NCI-H1105 treated with DMSO at 0.1 percent for 48 hours (cell line): ENCODE measurements at regions not wholly inside any gene's neighbourhood (a gene's known extent, or its start where the extent isn't known, plus 50 kb on each side); places are given as distances from the start of the nearest gene placed in this dataset.

ENCODE experiments used
- DNase-seq: peaks from one replicate; lab custom pipeline; 2025; lab: John Stamatoyannopoulos, UW

GRCh38 chr11:45063669-45064068, 82.8 kb upstream of the PRDM11 start:
- DNase-seq = no peak

GRCh38 chr11:45067966-45068365, 78.5 kb upstream of the PRDM11 start:
- DNase-seq = no peak

GRCh38 chr11:45071232-45071631, 75.2 kb upstream of the PRDM11 start:
- no peak for DNase-seq

- DNase-seq = no peak
These were observed 72.7 kb upstream of the PRDM11 start for GRCh38 chr11:45073685-45074141.

DNA sequence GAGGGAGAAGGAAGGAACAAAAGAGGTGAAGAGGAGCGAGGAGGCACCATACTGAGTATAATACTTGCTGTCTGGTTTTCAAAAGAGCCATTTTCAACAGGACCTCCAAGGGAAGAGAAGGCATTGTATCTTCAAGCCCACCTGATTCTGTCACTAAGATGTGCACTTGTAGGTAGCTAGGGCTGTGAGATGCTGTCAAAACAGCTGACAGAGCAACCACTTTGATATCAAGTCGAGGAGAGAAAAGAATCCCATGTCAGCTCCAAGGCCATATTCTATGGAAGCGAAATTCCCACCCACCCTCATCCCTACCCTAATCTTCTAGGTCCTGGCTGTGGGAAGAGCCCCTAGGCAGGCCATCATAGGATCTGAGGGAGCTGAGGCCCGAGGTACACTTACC, 70.9 kb upstream of the PRDM11 start:
- DNase-seq = no peak

- no peak for DNase-seq
These were observed 70.5 kb upstream of the PRDM11 start for GRCh38 chr11:45075952-45076351.

GRCh38 chr11:45076761-45077160, 69.7 kb upstream of the PRDM11 start:
- DNase-seq = no peak

DNA sequence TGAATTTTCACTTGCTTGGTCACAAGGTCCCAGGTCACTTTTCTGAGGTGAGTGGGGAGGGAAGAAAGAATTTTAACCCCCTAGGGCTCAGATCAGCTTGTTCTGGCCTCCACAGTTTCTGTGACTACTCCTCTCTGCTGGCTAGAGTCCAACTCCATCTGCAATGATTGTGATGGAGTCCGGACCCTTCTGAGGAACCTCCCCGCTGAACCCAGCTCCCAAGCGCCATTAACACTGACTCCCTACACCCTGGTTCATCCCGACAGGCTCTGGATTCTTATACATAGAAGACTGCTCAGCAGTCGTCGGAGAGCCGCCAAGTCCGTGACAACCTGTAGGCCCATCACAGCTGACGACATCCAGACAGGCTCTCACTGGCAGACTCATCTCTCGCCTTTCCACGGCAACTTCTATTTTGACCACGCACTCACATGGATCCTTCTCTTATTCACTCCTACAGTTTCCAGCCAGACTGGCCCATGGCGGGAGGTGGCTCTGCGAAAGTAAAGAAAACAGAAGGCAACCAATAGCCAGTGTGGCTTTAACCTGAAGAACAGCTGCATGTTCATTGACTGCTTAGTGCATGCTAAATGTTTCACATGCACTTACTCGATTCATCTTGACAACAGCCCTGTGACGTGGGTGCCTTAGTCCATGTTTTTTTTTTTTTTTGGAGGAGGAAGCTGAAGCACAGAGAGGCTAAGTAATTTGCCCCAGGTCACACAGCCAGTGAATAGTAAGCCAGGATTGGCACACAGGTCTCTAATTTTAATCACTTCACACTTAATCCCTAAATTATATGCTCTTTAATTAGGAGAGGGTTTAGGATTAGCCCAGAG, 68.0 kb upstream of the PRDM11 start:
- DNase-seq = no peak

- DNase-seq = no peak
These were observed 67.4 kb upstream of the PRDM11 start for GRCh38 chr11:45079075-45079444.

DNA sequence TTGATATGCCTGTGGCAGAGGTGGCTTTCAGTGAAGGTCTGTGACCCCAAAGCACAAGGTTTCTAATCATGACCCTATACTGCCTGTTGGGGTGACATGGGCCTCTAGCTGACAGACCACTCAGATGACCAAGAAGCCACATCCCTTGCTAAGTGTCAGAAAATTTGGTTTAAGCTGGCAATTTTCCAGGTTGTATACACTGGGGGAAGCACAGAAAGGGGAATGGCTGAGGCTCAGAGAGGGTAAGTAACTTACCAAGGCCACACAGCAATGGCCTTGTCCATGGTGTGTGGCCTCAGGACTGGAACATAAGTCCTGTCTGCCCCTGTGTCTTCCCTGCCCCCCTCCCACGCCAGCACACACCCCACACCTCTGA, 66.9 kb upstream of the PRDM11 start:
- DNase-seq = no peak

DNA sequence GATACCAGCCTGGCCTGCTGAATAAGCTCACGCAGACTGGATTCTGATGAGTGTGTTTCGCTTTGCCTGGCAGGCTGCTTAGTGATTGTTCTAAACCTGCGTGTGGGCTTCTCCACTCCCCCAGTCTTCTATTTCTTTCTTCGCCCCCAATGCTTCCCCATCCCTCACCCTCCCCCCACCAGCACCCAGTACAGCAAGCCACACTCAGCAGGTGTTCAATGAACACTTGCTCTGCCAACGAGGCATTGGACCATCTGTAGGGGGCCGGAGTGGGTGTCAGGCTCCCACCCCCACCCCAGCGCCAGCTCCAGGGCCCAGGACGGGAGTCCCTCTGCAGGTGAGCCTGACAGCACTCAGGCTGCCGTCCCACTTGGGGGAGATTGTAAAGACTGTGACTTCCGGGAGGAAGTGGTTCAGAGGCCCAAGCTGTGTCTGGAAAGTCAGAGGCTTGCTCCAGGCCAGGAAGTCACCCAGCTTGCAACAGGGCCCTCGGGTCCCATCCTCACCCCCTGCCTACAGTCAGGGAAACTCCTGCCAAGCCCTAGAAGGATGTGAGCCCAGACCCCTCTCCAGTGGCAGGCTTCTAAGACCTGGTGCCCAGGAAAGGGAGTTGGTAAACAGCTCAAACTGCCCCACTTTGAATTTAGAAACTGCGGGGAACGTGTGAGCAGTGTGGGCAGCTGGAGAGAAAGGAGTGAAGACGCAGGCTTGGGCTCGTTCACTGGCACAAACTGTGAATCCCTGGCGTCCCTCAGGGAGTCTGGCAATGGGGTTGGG, 66.3 kb upstream of the PRDM11 start:
- no peak for DNase-seq

DNA sequence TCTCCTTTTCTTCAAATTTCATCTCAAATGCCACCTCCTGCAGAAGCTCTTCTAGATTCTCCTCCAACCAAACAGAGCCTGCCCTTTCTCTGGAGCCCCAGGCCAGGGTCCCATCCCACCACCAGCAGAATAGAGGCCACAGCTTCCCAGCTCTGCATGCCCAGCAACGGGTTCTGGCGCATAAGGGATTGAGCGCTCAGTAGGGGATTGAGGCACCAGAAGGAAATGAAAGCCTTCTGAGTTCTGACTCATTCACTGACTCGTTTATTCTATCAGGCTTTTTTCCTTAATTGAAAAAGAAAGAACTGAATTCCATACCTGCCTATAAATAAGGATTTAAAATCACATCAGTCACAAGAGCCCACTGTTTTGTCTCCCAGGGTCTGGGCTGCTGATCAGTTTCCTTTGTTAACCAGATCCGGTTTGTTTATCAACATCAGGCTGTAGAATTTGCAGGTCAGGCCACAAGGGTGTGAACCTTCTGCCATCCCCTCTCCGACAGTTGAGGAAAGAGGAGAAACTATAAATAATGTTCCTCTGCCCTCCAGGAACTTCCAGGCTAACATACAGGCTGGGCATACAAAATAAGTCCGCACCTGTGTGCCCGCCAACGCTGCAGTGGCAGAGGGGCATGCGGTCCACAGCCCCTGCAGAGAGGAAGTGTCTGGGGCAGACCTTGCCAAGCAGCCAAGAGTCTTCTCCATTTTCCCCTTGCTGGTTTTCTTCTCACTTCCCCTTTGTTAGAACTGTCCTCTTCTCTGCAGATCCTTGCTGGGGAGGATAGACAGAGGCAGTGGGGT, 63.5 kb upstream of the PRDM11 start:
- no peak for DNase-seq

- DNase-seq = no peak
These were observed 62.8 kb upstream of the PRDM11 start for GRCh38 chr11:45083544-45084087.

DNA sequence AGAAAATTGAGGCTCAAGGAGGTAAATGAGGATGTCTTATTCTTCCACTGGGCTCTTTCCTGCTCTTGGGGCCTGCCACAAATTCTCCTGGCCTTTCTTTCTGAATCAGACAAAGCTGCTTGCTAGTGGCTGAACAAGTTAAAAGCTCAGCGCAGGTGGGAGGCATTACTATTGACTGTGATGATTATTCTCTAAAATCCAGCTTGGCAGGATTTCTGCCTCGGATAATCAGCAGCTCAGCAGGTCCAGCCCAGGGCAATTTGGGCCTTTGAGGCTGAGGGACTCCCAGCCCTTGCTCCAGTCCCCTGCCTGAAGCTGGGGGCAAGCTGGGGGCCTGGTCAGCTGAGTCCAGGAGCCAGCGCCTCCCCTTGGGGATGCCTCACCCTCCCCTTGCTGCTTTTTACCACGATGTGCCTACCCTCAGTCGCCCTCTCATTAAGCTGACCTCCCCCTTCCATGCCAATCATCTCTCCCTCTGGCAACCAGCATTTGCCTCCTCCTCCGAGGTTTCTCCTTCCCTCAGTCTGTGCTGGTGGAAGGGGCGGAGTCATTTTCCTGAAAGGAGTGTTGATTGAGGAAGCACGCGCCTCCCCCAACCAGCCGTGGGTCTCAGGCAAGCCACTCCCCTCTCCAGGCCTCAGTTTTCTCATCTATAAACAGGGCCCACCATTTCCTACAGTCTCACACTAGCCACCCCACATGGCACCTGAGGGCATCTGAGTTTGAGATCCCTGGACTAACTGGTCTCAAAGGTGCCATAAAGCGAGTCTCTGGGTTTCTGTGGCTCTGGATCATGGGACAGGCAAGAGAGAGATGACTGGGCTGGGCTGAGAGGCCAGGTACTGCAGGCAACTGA, 60.6 kb upstream of the PRDM11 start:
- DNase-seq = no peak

- no peak for DNase-seq
These were observed 59.9 kb upstream of the PRDM11 start for GRCh38 chr11:45086526-45086925.

GRCh38 chr11:45087086-45087899, 59.1 kb upstream of the PRDM11 start:
- DNase-seq = no peak

- no peak for DNase-seq
These were observed 58.6 kb upstream of the PRDM11 start for GRCh38 chr11:45087900-45088160.

- no peak for DNase-seq
These were observed 57.2 kb upstream of the PRDM11 start for GRCh38 chr11:45089251-45089650.

DNA sequence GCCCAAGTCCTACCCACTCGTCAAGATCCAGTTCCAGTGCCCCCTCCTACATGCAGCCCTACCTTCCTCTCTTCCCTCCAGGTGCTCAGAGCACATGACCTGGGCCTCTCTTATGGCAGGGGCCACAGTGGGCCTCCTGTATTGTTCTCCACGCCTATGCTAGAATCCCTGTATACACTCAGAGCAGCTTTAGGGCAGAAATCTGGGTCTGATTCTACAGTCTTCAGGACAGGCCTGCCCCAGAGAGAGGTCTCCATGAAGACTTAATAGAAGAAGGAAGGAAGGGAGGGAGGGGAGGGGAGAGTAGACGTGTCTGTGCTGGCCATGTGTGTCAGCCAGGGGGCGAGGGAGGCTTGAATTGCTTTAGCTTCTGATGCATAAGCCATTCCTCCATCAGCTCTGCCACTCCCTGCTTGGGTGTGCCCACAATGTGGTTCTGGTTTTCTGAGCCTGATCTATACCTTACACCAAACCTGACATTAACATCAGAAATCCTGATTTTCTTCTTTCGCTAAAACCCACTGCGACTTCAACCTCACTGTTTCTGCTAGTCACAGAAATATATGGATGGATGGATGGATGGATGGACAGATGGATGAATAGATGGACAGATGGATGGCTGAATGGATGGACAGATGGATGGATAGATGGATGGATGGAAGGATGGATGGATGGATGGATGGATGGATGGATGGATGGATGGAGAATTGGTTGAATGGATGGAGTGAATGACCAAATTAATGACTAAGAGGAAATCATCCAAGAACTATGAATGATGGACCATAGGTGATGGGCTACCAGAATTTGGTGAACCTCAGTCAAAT, 56.6 kb upstream of the PRDM11 start:
- DNase-seq = no peak

DNA sequence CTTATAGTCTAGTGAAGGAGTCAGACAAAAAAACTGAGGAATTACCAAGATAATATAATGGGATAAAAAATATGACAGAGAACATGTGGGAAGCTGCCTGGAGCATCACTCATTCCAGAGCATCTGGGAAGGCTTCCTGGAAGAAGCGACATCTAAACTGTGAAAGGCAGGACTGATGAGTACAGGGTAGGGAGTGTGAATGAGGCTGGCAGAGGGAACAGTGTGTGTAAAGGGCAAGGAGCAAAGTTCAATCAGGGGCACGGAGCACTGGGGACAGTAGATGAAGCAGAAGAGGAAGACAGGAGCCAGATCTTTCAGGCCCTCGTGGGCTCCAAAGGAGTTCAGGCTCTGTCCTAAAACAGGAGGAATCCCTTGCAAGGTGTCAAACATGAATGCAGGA, 55.8 kb upstream of the PRDM11 start:
- DNase-seq = no peak
